Suppressor macrophage treated with lipopolysaccharide for 1 hour (primary cell): ENCODE measurements at regions not wholly inside any gene's neighbourhood (a gene's known extent, or its start where the extent isn't known, plus 50 kb on each side); places are given as distances from the start of the nearest gene placed in this dataset.

Experiments used
- DNase-seq, 3 donors: peaks; one replicate each; pipeline ENCODE4 v3.0.0-alpha.2; 2020 to 2022

- no peak for DNase-seq
These were observed 389.0 kb downstream of the RASEF start for GRCh38 chr9:82673919-82674318.

GRCh38 chr9:82675102-82675501, 387.8 kb downstream of the RASEF start:
- no peak for DNase-seq

- no peak for DNase-seq
These were observed 387.3 kb downstream of the RASEF start for GRCh38 chr9:82675605-82676004.

- no peak for DNase-seq
These were observed 385.9 kb downstream of the RASEF start for GRCh38 chr9:82677086-82677485.

- DNase-seq = no peak
These were observed 383.5 kb downstream of the RASEF start for GRCh38 chr9:82679472-82679871.

- DNase-seq = no peak
These were observed 382.6 kb downstream of the RASEF start for GRCh38 chr9:82680179-82680935.

- DNase-seq = no peak
These were observed 381.1 kb downstream of the RASEF start for GRCh38 chr9:82681809-82682208.

- DNase-seq = no peak
These were observed 380.5 kb downstream of the RASEF start for GRCh38 chr9:82682431-82682830.

GRCh38 chr9:82695704-82696103, 367.2 kb downstream of the RASEF start:
- no peak for DNase-seq

GRCh38 chr9:82706786-82707185, 356.2 kb downstream of the RASEF start:
- DNase-seq = no peak

GRCh38 chr9:82716821-82717220, 346.1 kb downstream of the RASEF start:
- DNase-seq = no peak

- peak; percentile 10 to 20 (median 19) for DNase-seq
These were observed 342.4 kb downstream of the RASEF start for GRCh38 chr9:82720515-82720914.

- peak; percentile 49 to 58 (median 50) for DNase-seq
These were observed 341.3 kb downstream of the RASEF start for GRCh38 chr9:82721593-82721992.

- DNase-seq = peak in 1 of 3 donors; percentile 3
These were observed 340.9 kb downstream of the RASEF start for GRCh38 chr9:82722051-82722450.

GRCh38 chr9:82722561-82722960, 340.4 kb downstream of the RASEF start:
- no peak for DNase-seq

GRCh38 chr9:82726424-82727276, 336.3 kb downstream of the RASEF start:
- DNase-seq = peak; percentile 38 to 60 (median 47)

- no peak for DNase-seq
These were observed 333.8 kb downstream of the RASEF start for GRCh38 chr9:82729141-82729540.

GRCh38 chr9:82729991-82730589, 332.9 kb downstream of the RASEF start:
- DNase-seq = no peak

- DNase-seq = no peak
These were observed 330.0 kb downstream of the RASEF start for GRCh38 chr9:82732928-82733327.

- DNase-seq = no peak
These were observed 326.8 kb downstream of the RASEF start for GRCh38 chr9:82736126-82736525.

- DNase-seq = no peak
These were observed 326.2 kb downstream of the RASEF start for GRCh38 chr9:82736701-82737100.

GRCh38 chr9:82745919-82746318, 317.0 kb downstream of the RASEF start:
- peak in 2 of 3 donors; percentile 2 for DNase-seq

GRCh38 chr9:82750411-82750913, 312.5 kb downstream of the RASEF start:
- DNase-seq = no peak
